ENCODE measurements at regions not wholly inside any gene's neighbourhood (a gene's known extent, or its start where the extent isn't known, plus 50 kb on each side); places are given as distances from the start of the nearest gene placed in this dataset.
"Not testable (repeated sequence)": the region's sequence is repeated elsewhere in the genome, so short reads cannot be mapped to it uniquely, and the experiment has no call there.

DNA sequence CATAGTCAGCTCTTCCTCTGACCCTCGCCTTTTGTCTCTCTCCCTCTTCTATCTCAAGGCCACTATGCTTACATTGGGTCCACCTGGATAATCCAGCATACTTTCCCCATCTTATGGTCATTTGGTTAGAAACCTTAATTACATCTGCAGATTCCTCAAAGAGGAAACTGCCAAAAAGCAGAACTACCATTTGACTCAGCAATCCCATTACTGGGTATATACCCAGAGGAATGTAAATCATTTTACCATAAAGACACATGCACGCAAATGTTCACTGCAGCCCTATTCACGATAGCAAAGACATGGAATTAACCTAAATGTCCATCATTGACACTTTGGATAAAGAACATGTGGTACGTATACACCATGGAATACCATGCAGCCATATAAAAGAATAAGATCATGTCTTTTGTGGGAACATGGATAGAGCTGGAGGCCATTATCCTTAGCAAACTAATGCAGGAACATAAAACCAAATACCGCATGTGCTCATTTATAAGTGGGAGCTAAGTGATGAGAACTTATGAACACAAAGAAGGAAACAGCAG is 114.8 kb upstream of the NPY start:
- H3K79me2 ChIP-seq (replicated peaks; ENCODE audit: insufficient read depth, low read length), result no peaks in the 10 kb centered on the region
- no peak overlapping the region for H3K4me3 ChIP-seq (ENCODE audit: low read length)
- H3K36me3 ChIP-seq (ENCODE audit: insufficient read depth, low read length), result no peaks in the 10 kb centered on the region
- no peaks in the 10 kb centered on the region for H3K9me2 ChIP-seq (ENCODE audit: insufficient read depth, low read length)
- H3F3A ChIP-seq (ENCODE audit: insufficient read depth, low read length, poor library complexity, severe bottlenecking), result no peaks in the 10 kb centered on the region
- H3K27me3 ChIP-seq (ENCODE audit: insufficient read depth, low read depth, low read length), result no peaks in the 10 kb centered on the region
- H3K9me3 ChIP-seq (ENCODE audit: low read length), result peaks cover 4% of the 10 kb centered on the region
- no peak overlapping the region for H3K9ac ChIP-seq (ENCODE audit: low read length)
- no peak overlapping the region for H3K27ac ChIP-seq (ENCODE audit: low read length)
- no peak overlapping the region for H2AFZ ChIP-seq (ENCODE audit: low read depth, low read length)
- TF ChIP-seq SMC3 (conservative IDR thresholded peaks at IDR 0.05; ENCODE audit: poor library complexity) (no peak), EZH2 (IDR thresholded peaks at IDR 0.05; ENCODE audit: borderline replicate concordance, insufficient read depth, low read length, poor library complexity, severe bottlenecking) (no peak), EP300 (conservative IDR thresholded peaks at IDR 0.05; ENCODE audit: poor library complexity, severe bottlenecking) (no peak), POLR2AphosphoS5 (IDR thresholded peaks at IDR 0.05) (no peak), TAF1 (IDR thresholded peaks at IDR 0.05; ENCODE audit: low read depth) (no peak), RAD21 (conservative IDR thresholded peaks at IDR 0.05) (no peak), MXI1 (conservative IDR thresholded peaks at IDR 0.05; ENCODE audit: poor library complexity, severe bottlenecking) (no peak)
- TF ChIP-seq, protein P1, sequence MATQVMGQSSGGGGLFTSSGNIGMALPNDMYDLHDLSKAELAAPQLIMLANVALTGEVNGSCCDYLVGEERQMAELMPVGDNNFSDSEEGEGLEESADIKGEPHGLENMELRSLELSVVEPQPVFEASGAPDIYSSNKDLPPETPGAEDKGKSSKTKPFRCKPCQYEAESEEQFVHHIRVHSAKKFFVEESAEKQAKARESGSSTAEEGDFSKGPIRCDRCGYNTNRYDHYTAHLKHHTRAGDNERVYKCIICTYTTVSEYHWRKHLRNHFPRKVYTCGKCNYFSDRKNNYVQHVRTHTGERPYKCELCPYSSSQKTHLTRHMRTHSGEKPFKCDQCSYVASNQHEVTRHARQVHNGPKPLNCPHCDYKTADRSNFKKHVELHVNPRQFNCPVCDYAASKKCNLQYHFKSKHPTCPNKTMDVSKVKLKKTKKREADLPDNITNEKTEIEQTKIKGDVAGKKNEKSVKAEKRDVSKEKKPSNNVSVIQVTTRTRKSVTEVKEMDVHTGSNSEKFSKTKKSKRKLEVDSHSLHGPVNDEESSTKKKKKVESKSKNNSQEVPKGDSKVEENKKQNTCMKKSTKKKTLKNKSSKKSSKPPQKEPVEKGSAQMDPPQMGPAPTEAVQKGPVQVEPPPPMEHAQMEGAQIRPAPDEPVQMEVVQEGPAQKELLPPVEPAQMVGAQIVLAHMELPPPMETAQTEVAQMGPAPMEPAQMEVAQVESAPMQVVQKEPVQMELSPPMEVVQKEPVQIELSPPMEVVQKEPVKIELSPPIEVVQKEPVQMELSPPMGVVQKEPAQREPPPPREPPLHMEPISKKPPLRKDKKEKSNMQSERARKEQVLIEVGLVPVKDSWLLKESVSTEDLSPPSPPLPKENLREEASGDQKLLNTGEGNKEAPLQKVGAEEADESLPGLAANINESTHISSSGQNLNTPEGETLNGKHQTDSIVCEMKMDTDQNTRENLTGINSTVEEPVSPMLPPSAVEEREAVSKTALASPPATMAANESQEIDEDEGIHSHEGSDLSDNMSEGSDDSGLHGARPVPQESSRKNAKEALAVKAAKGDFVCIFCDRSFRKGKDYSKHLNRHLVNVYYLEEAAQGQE (IDR thresholded peaks at IDR 0.05; ENCODE audit: borderline replicate concordance), result no peak
- TF ChIP-seq, protein P2, sequence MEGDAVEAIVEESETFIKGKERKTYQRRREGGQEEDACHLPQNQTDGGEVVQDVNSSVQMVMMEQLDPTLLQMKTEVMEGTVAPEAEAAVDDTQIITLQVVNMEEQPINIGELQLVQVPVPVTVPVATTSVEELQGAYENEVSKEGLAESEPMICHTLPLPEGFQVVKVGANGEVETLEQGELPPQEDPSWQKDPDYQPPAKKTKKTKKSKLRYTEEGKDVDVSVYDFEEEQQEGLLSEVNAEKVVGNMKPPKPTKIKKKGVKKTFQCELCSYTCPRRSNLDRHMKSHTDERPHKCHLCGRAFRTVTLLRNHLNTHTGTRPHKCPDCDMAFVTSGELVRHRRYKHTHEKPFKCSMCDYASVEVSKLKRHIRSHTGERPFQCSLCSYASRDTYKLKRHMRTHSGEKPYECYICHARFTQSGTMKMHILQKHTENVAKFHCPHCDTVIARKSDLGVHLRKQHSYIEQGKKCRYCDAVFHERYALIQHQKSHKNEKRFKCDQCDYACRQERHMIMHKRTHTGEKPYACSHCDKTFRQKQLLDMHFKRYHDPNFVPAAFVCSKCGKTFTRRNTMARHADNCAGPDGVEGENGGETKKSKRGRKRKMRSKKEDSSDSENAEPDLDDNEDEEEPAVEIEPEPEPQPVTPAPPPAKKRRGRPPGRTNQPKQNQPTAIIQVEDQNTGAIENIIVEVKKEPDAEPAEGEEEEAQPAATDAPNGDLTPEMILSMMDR (IDR thresholded peaks at IDR 0.05; ENCODE audit: poor library complexity, severe bottlenecking), result no peak
- H3K4me2 ChIP-seq (ENCODE audit: low read length), result no peak overlapping the region
- H4K20me1 ChIP-seq (ENCODE audit: insufficient read depth), result no peaks in the 10 kb centered on the region

DNA sequence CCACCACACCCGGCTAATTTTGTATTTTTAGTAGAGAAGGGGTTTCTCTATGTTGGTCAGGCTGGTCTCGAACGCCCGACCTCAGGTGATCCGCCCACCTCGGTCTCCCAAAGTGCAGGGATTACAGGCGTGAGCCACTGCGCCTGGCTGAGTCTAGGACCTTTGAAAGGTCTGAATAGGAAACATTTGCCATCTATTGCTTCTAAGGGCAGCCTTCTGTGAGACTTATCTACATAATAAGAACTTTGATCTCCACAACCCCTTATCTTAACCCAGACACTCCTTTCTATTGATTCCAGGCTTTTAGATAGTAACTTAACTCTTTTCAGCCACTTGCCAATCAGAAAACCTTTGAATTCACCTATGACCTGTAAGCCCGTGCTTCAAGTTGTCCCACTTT is 112.0 kb upstream of the NPY start:
- H3K4me3 ChIP-seq (ENCODE audit: low read length); H3K27ac ChIP-seq (ENCODE audit: low read length); H3K27me3 ChIP-seq (ENCODE audit: insufficient read depth, low read depth, low read length); H3K9me2 ChIP-seq (ENCODE audit: insufficient read depth, low read length); H3K4me2 ChIP-seq (ENCODE audit: low read length); H3K36me3 ChIP-seq (ENCODE audit: insufficient read depth, low read length); H2AFZ ChIP-seq (ENCODE audit: low read depth, low read length); H3K79me2 ChIP-seq (replicated peaks; ENCODE audit: insufficient read depth, low read length); H3F3A ChIP-seq (ENCODE audit: insufficient read depth, low read length, poor library complexity, severe bottlenecking); H3K9me3 ChIP-seq (ENCODE audit: low read length); H4K20me1 ChIP-seq (ENCODE audit: insufficient read depth); H3K9ac ChIP-seq (ENCODE audit: low read length): not testable (repeated sequence)

DNA sequence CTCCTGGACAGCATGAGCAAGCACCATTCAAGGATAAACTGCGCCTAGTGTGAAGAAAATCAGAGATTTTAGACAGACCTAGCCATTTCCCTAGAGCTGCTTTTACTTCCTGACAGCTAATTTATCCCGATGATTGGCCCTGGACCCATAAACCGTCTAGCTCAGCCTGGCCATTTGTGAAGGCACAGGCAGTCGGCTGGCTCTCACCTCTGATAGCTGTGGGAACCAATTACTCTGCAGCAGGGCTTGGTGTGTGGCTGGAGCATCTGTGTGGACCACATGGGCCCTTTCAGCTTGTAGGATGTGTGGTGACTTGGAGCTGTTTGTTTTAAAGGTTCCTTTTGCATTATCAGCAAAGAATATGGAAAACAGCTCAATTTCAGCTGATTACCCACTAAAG is 111.1 kb upstream of the NPY start:
- no peaks in the 10 kb centered on the region for H3K9me3 ChIP-seq (ENCODE audit: low read length)
- H3K27ac ChIP-seq (ENCODE audit: low read length), result no peak overlapping the region
- H3K9me2 ChIP-seq (ENCODE audit: insufficient read depth, low read length), result no peaks in the 10 kb centered on the region
- no peak overlapping the region for H3K4me3 ChIP-seq (ENCODE audit: low read length)
- H3F3A ChIP-seq (ENCODE audit: insufficient read depth, low read length, poor library complexity, severe bottlenecking), result no peaks in the 10 kb centered on the region
- H4K20me1 ChIP-seq (ENCODE audit: insufficient read depth), result no peaks in the 10 kb centered on the region
- no peaks in the 10 kb centered on the region for H3K27me3 ChIP-seq (ENCODE audit: insufficient read depth, low read depth, low read length)
- H3K4me2 ChIP-seq (ENCODE audit: low read length), result no peak overlapping the region
- H3K79me2 ChIP-seq (replicated peaks; ENCODE audit: insufficient read depth, low read length), result no peaks in the 10 kb centered on the region
- H3K9ac ChIP-seq (ENCODE audit: low read length), result no peak overlapping the region
- TF ChIP-seq TAF1 (IDR thresholded peaks at IDR 0.05; ENCODE audit: low read depth) (no peak), POLR2AphosphoS5 (IDR thresholded peaks at IDR 0.05) (no peak), RAD21 (conservative IDR thresholded peaks at IDR 0.05) (no peak), EP300 (conservative IDR thresholded peaks at IDR 0.05; ENCODE audit: poor library complexity, severe bottlenecking) (no peak), MXI1 (conservative IDR thresholded peaks at IDR 0.05; ENCODE audit: poor library complexity, severe bottlenecking) (no peak), EZH2 (IDR thresholded peaks at IDR 0.05; ENCODE audit: borderline replicate concordance, insufficient read depth, low read length, poor library complexity, severe bottlenecking) (no peak), SMC3 (conservative IDR thresholded peaks at IDR 0.05; ENCODE audit: poor library complexity) (no peak)
- TF ChIP-seq, protein P1 (IDR thresholded peaks at IDR 0.05; ENCODE audit: borderline replicate concordance), result no peak
- TF ChIP-seq, protein P2 (IDR thresholded peaks at IDR 0.05; ENCODE audit: poor library complexity, severe bottlenecking), result no peak
- H2AFZ ChIP-seq (ENCODE audit: low read depth, low read length), result no peak overlapping the region
- H3K36me3 ChIP-seq (ENCODE audit: insufficient read depth, low read length), result no peaks in the 10 kb centered on the region
